H9 (cell line): ENCODE measurements at regions not wholly inside any gene's neighbourhood (a gene's known extent, or its start where the extent isn't known, plus 50 kb on each side); places are given as distances from the start of the nearest gene placed in this dataset.

Source experiments
- DNase-seq: peaks from one replicate; pipeline ENCODE4 v3.0.0-alpha.2; 2017
- H2AFZ ChIP-seq: one replicate; pipeline ENCODE4 v1.6.1; 2013; ENCODE audit warnings: mild to moderate bottlenecking, low read length, control low read depth, moderate library complexity
- H2AK5ac ChIP-seq: 2 replicates; pipeline ENCODE4 v1.6.1; 2013; ENCODE audit warnings: low read length, control low read depth, mixed read lengths; ENCODE audit not compliant: insufficient read length
- H2BK120ac ChIP-seq: one replicate; pipeline ENCODE4 v1.6.1; 2013; ENCODE audit warnings: low read depth, mild to moderate bottlenecking, low read length, control low read depth, inconsistent platforms; ENCODE audit not compliant: poor library complexity, severe bottlenecking
- H2BK12ac ChIP-seq: 2 replicates; pipeline ENCODE4 v1.6.1; 2013; ENCODE audit warnings: low read length, control low read depth, mixed read lengths, low read depth; ENCODE audit not compliant: insufficient read length
- H2BK15ac ChIP-seq: 2 replicates; pipeline ENCODE4 v1.6.1; 2013; ENCODE audit warnings: low read depth, low read length, control low read depth
- H2BK20ac ChIP-seq: one replicate; pipeline ENCODE4 v1.6.1; 2013; ENCODE audit warnings: low read depth, mild to moderate bottlenecking, low read length, control low read depth, inconsistent platforms; ENCODE audit not compliant: poor library complexity, severe bottlenecking
- H2BK5ac ChIP-seq: 2 replicates; pipeline ENCODE4 v1.6.1; 2013; ENCODE audit warnings: low read length, control low read depth, mixed read lengths; ENCODE audit not compliant: insufficient read length
- H3K14ac ChIP-seq: 2 replicates; pipeline ENCODE4 v1.6.1; 2013; ENCODE audit warnings: low read length, control low read depth; ENCODE audit not compliant: insufficient read depth
- H3K18ac ChIP-seq: 2 replicates; pipeline ENCODE4 v1.6.1; 2013; ENCODE audit warnings: low read depth, mild to moderate bottlenecking, mixed read lengths, low read length, control low read depth; ENCODE audit not compliant: insufficient read length
- H3K23ac ChIP-seq: 2 replicates; pipeline ENCODE4 v1.6.1; 2013; ENCODE audit warnings: low read length, control low read depth, mixed read lengths, low read depth; ENCODE audit not compliant: insufficient read length
- H3K23me2 ChIP-seq: 2 replicates; pipeline ENCODE4 v1.6.1; 2013; ENCODE audit warnings: low read depth, mild to moderate bottlenecking, mixed read lengths, low read length, control low read depth; ENCODE audit not compliant: insufficient read length, poor library complexity, severe bottlenecking
- H3K27ac ChIP-seq: 2 replicates; pipeline ENCODE4 v1.5.1; 2013; ENCODE audit warnings: low read length, control low read depth, mixed read lengths, low read depth; ENCODE audit not compliant: insufficient read length
- H3K27me3 ChIP-seq: 2 replicates; pipeline ENCODE4 v1.6.1; 2013; ENCODE audit warnings: low read length, control low read depth, inconsistent platforms; ENCODE audit not compliant: insufficient read depth
- H3K4ac ChIP-seq: 2 replicates; pipeline ENCODE4 v1.6.1; 2013; ENCODE audit warnings: low read depth, mild to moderate bottlenecking, control low read depth, inconsistent platforms, low read length, moderate library complexity
- H3K4me1 ChIP-seq: 2 replicates; pipeline ENCODE4 v1.6.1; 2013; ENCODE audit warnings: low read length, control low read depth, inconsistent platforms; ENCODE audit not compliant: insufficient read depth
- H3K4me2 ChIP-seq: 2 replicates; pipeline ENCODE4 v1.6.1; 2013; ENCODE audit warnings: low read length, control low read depth, mixed read lengths; ENCODE audit not compliant: insufficient read length, insufficient read depth
- H3K56ac ChIP-seq: 2 replicates; pipeline ENCODE4 v1.6.1; 2013; ENCODE audit warnings: low read depth, mild to moderate bottlenecking, mixed read lengths, low read length, control low read depth; ENCODE audit not compliant: insufficient read length
- H3K79me1 ChIP-seq: 2 replicates; pipeline ENCODE4 v1.6.1; 2013; ENCODE audit warnings: low read depth, mild to moderate bottlenecking, moderate library complexity, low read length, control low read depth, inconsistent platforms; ENCODE audit not compliant: insufficient read depth, poor library complexity, severe bottlenecking
- H3K79me2 ChIP-seq: 2 replicates; pipeline ENCODE4 v1.6.1; 2013; ENCODE audit warnings: low read length, control low read depth, inconsistent platforms; ENCODE audit not compliant: insufficient read depth
- H3K9ac ChIP-seq: 2 replicates; pipeline ENCODE4 v1.6.1; 2013; ENCODE audit warnings: low read length, control low read depth, mixed read lengths; ENCODE audit not compliant: insufficient read length; ENCODE audit errors: extremely low read depth
- H3K9me3 ChIP-seq: one replicate; pipeline ENCODE4 v1.6.1; 2013; ENCODE audit warnings: low read depth, low read length, inconsistent platforms; ENCODE audit not compliant: control insufficient read depth
- H3T11ph ChIP-seq: one replicate; pipeline ENCODE4 v1.6.1; 2013; ENCODE audit warnings: mild to moderate bottlenecking, low read length, control low read depth, inconsistent platforms
- H4K20me1 ChIP-seq: one replicate; pipeline ENCODE4 v1.6.1; 2013; ENCODE audit not compliant: control insufficient read depth, insufficient read length, insufficient read depth
- H4K5ac ChIP-seq: 2 replicates; pipeline ENCODE4 v1.6.1; 2013; ENCODE audit warnings: low read depth, mild to moderate bottlenecking, mixed read lengths, low read length, control low read depth; ENCODE audit not compliant: insufficient read length
- H4K8ac ChIP-seq: replicated peaks from 2 replicates; pipeline ENCODE4 v1.6.1; 2013; ENCODE audit warnings: low read length, control low read depth, mixed read lengths, low read depth; ENCODE audit not compliant: insufficient read length
- H4K91ac ChIP-seq: 2 replicates; pipeline ENCODE4 v1.6.1; 2013; ENCODE audit warnings: low read depth, mild to moderate bottlenecking, moderate library complexity, mixed read lengths, low read length, control low read depth; ENCODE audit not compliant: insufficient read length
- H3K27ac Mint-ChIP-seq, 3 experiments: 2 replicates in 2 of 3; 3 replicates in 1 of 3; pipeline ENCODE4 v1.8.0; 2020 to 2021; ENCODE audit warnings: mixed read lengths in 3 of 3, mild to moderate bottlenecking in 1 of 3, moderate library complexity in 1 of 3
- H3K27me3 Mint-ChIP-seq: 2 replicates; pipeline ENCODE4 v1.8.0; 2021; ENCODE audit warnings: low read depth, mild to moderate bottlenecking, moderate library complexity, mixed read lengths
- H3K36me3 Mint-ChIP-seq, 3 experiments: 2 replicates in 2 of 3; 3 replicates in 1 of 3; pipeline ENCODE4 v1.8.0; 2020 to 2021; ENCODE audit warnings: low read depth in 3 of 3, mixed read lengths in 3 of 3; ENCODE audit not compliant: insufficient read depth in 1 of 3
- H3K4me1 Mint-ChIP-seq, 2 experiments: 2 replicates each; pipeline ENCODE4 v1.8.0; 2020; ENCODE audit warnings: mixed read lengths in 2 of 2
- H3K4me3 Mint-ChIP-seq, 2 experiments: 2 replicates in 1 of 2; 3 replicates in 1 of 2; pipeline ENCODE4 v1.8.0; 2020 to 2021; ENCODE audit warnings: mild to moderate bottlenecking in 2 of 2, mixed read lengths in 2 of 2, moderate library complexity in 1 of 2
- H3K9me3 Mint-ChIP-seq, 2 experiments: 2 replicates in 1 of 2; 3 replicates in 1 of 2; pipeline ENCODE4 v1.8.0; 2020; ENCODE audit warnings: mild to moderate bottlenecking in 2 of 2, mixed read lengths in 2 of 2, moderate library complexity in 1 of 2
- WGBS: extraction: QIAGEN DNeasy Blood & Tissue Kit; methylation state at CpG from one replicate; pipeline ENCODE4 v1.1.7; 2013; ENCODE audit warnings: missing lambda C conversion rate, low lambda C conversion rate, mixed read lengths; ENCODE audit not compliant: insufficient read length; ENCODE audit errors: extremely low coverage; 5-methylcytosine and 5-hydroxymethylcytosine counted together
- TF ChIP-seq, protein P1 (sequence below): fragments of 200-600 bp; sonication (generic); conservative IDR thresholded peaks from 3 replicates; pipeline ENCODE4 v1.8.0; 2021; ENCODE audit warnings: antibody characterized with exemption, mild to moderate bottlenecking

DNA sequence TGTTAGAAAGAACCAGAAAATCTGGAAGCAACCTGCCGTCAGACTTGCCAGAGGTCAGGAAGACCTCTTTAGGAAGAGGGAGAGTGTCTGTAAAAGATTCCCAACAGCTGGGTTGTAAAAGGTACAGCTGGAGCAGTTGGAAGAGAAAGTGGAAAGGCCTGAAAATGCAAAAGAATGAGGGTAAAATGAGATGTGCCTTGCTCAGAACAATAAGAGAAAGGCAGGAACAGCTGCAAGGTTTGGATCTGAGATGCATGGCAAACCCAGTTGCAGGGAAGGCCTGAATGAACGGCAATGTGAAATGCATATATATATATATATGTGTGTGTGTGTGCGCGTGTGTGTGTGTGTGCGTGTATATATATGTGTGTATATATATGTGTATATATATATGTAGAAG lies 88.1 kb downstream of the ZIC1 start:
- no peak overlapping the region for H3K27ac ChIP-seq
- no peak overlapping the region for H2AK5ac ChIP-seq
- H2BK5ac ChIP-seq: no peak overlapping the region
- H3K4me1 ChIP-seq: no peaks in the 10 kb centered on the region
- WGBS: no CpG with 5 or more reads among the region's 5 CpGs
- no peak overlapping the region for H3K9ac ChIP-seq
- no peaks in the 10 kb centered on the region; a peak in 1 of 4 replicates for H3K4me1 Mint-ChIP-seq
- no peaks in the 10 kb centered on the region; a peak in 1 of 5 replicates for H3K9me3 Mint-ChIP-seq
- H3K56ac ChIP-seq: no peak overlapping the region
- no peak overlapping the region for H4K8ac ChIP-seq
- H4K91ac ChIP-seq: no peak overlapping the region
- no peaks in the 10 kb centered on the region for H4K20me1 ChIP-seq
- H4K5ac ChIP-seq: no peak overlapping the region
- no peak overlapping the region for H3K14ac ChIP-seq
- H3K27me3 ChIP-seq: no peaks in the 10 kb centered on the region
- H3T11ph ChIP-seq: no peak overlapping the region
- H3K23me2 ChIP-seq: no peaks in the 10 kb centered on the region
- H3K36me3 Mint-ChIP-seq: no peaks in the 10 kb centered on the region
- TF ChIP-seq, protein P1, sequence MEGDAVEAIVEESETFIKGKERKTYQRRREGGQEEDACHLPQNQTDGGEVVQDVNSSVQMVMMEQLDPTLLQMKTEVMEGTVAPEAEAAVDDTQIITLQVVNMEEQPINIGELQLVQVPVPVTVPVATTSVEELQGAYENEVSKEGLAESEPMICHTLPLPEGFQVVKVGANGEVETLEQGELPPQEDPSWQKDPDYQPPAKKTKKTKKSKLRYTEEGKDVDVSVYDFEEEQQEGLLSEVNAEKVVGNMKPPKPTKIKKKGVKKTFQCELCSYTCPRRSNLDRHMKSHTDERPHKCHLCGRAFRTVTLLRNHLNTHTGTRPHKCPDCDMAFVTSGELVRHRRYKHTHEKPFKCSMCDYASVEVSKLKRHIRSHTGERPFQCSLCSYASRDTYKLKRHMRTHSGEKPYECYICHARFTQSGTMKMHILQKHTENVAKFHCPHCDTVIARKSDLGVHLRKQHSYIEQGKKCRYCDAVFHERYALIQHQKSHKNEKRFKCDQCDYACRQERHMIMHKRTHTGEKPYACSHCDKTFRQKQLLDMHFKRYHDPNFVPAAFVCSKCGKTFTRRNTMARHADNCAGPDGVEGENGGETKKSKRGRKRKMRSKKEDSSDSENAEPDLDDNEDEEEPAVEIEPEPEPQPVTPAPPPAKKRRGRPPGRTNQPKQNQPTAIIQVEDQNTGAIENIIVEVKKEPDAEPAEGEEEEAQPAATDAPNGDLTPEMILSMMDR: no peak
- no peak overlapping the region for H2BK12ac ChIP-seq
- H3K4me3 Mint-ChIP-seq: no peak overlapping the region
- H3K9me3 ChIP-seq: no peaks in the 10 kb centered on the region
- no peak overlapping the region for H3K4ac ChIP-seq
- no peaks in the 10 kb centered on the region for H3K79me2 ChIP-seq
- H3K23ac ChIP-seq: no peak overlapping the region
- no peak overlapping the region for H2BK15ac ChIP-seq
- no peak overlapping the region for H2BK20ac ChIP-seq
- no peaks in the 10 kb centered on the region for H3K79me1 ChIP-seq
- H2BK120ac ChIP-seq: no peak overlapping the region
- no peak overlapping the region for H2AFZ ChIP-seq
- DNase-seq: no peak
- no peaks in the 10 kb centered on the region for H3K27me3 Mint-ChIP-seq
- no peak overlapping the region for H3K18ac ChIP-seq
- H3K4me2 ChIP-seq: no peak overlapping the region
- H3K27ac Mint-ChIP-seq: peak overlapping the region in 1 of 3 experiments; percentile 65; a peak in 1 of 7 replicates
